Ramos (cell line): ENCODE measurements at regions not wholly inside any gene's neighbourhood (a gene's known extent, or its start where the extent isn't known, plus 50 kb on each side); places are given as distances from the start of the nearest gene placed in this dataset.

ENCODE experiments used
- in situ Hi-C: fragments of 300-500 bp; cut with MboI; formaldehyde crosslinking; loops from one replicate; pipeline ENCODE4 v1.14.3; 2022; ENCODE audit warnings: low sequenced_read_pairs; ENCODE audit not compliant: unreplicated experiment

DNA sequence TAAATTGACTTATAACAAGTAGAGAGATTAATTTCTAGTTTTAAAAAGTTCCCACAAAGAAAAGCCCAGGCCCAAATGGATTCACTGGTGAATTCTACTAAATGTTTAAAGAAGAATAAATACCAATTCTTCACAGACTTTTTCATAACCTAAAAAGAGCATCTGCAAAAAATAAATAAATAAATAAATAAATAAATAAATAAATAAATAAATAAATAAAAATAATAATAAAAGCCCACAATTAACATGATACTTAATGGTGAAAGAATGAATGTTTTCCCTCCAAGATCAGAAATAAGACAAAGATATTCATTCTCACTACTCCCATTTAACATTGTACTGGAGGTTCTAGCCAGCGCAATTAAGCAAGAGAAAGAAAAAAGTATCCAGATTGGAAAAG, 97.6 kb upstream of the KAZN start:
- in situ Hi-C loops = no loop called here

DNA sequence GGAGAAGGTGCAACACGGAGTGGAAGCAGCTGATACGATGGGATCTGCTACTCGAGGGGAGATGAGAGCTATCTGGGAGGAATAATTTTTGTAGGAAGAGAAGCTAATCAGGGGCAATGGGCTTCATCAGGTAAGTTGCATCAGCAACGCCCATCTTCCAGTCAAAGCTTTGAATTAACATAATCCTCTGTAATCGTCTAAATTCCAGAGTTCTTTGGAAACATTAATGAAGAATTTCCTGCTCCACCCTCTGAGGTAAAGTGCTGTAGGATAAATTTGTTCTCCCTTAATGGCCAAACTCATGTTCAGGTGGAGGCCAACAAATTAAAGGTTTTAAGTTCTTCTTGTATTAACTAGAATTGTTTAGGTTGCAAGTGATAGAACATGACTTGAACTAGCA, 94.0 kb upstream of the KAZN start:
- in situ Hi-C loops = no loop called here

- in situ Hi-C loops = no loop called here
Measured at GRCh38 chr1:14506471-14507255, 91.8 kb upstream of the KAZN start.

DNA sequence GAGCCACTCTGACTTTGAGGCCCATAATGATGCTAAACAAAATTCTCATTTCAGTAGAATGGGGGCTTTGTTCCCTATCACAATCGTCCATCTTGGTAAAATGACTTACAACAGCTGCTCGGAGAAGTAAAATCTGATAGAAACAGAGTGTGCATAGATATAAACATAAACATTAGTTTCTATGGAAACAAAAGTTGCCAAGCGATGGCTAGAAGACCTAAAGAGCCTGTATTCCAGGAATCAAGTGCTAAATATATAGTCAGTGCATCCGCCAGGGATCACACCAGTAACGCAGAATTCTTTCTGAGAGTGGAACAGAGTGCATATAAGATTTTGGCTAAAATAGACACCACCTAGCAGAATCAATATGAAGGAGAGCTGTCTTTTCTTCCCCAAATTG, 91.2 kb upstream of the KAZN start:
- in situ Hi-C loops = no loop called here

- in situ Hi-C loops = no loop called here
Measured at GRCh38 chr1:14508613-14509012, 89.9 kb upstream of the KAZN start.

DNA sequence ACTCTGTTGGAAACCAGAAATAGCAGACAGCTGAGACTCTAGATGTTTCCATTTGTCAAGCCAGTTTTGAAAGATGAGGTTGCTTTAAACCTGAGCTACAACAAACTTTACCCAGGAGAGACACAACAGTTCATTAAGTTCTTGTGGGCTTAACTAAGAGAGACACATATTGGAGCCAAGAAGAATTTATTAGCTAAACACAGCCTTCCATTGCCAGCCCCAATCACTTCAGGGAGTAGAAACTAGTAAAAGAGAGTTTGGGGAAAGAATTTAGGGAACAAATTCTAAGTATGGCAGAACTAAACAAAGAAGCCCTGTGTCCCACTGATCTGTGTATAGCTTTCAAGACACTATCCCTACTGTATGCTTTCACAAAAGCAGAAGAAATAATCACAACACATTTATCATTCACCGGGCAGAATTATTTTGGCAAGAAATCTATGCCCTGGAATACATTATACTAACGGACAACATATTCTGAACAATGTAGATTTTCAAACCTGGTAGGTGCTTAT, 87.3 kb upstream of the KAZN start:
- in situ Hi-C loops = no loop called here

GRCh38 chr1:14511796-14512585, 86.5 kb upstream of the KAZN start:
- in situ Hi-C loops = no loop called here

DNA sequence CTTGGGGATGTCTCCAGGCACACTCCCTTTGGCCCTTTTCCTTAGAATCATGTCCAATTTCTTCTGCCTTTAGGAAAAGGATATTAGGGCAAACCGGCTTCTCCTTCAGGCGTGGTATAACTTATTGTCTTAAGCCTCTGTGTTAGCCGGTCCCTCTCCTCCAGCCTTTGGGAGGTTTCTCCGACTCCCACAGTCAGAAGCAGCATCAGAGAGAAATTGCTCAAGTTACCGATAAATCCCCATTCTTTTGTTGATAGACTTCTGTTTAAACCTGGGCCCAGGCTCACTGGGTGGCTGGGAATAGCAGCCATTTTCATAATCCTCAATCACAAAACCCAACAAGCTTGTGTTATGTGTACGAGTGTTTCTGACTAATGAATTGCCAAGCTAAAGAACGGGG, 85.4 kb upstream of the KAZN start:
- in situ Hi-C loops = no loop called here

- in situ Hi-C loops = no loop called here
Measured at GRCh38 chr1:14514739-14515138, 83.7 kb upstream of the KAZN start.

DNA sequence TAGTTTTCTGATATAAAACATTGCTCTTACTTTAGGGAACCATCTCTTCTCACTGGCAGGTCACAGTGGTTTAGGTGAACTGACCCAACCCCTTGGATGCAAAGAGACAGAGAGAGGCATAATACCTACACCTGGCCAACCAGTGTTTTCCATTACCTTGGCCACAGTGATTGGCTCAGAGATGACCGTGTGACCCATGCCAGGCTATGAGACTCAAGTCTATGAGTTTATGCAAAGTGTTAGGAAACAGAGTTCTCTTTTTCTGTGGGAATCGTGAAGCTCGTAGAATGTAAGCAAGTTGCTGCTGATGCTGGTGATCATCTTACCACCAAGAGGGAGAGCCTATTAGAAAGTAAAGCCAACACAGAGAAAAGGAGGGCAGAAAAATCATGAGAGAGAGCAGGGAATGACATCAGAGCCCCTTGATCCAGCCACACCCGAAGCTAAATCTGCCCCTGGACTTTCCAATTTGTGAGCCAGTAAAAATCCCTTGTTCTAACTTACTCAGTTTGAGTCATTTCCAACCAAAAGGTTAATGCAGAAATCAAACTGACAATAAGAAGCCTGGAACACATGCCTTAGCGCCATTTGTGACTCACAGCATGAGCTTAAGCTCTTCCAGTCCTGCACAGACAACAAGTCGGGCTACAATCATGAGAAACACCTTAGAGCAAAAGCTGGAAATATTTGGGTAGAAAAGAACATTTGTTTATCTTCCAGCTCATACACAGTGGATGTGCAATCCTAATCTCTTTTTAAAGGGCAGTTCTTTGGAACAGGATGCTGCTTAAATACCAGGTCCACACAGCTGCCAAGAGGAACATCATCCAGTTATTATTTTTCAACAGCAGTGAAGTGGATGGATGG, 81.3 kb upstream of the KAZN start:
- in situ Hi-C loops = no loop called here

DNA sequence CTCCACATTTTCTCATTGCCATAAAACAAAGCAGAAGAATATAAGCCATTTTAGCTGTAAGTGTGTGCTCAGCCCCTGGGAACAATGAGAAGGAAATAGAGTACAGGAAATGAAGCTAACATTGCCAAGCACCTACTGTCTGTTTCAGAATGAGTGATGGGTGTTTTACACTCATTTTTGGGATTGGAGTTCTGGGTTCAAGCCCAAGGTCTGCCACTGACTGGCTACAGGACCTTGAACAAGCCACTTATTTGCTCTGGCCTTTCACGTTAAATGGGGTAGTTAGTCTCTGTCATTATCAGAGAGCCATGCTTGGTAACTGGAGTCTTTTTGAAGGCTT, 80.7 kb upstream of the KAZN start:
- in situ Hi-C loops = no loop called here

DNA sequence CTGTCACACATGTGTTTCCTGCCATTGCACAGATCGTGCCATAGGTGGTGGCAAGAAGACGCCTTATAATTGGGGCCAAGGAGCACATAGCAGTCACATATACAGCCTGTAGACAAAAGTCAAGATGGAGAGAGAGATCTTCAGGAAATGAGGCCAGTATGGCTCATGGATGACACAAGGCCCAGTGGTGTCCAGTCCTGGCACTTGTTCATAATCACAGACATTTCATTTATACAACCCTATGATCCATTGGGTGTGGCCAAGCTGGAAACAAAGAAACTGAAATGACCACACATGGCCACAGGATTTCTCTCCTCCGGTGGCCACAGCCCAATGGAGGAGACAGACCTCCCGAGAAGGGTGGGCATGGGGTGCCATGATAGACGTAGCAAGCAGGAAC, 78.5 kb upstream of the KAZN start:
- in situ Hi-C loops = no loop called here

DNA sequence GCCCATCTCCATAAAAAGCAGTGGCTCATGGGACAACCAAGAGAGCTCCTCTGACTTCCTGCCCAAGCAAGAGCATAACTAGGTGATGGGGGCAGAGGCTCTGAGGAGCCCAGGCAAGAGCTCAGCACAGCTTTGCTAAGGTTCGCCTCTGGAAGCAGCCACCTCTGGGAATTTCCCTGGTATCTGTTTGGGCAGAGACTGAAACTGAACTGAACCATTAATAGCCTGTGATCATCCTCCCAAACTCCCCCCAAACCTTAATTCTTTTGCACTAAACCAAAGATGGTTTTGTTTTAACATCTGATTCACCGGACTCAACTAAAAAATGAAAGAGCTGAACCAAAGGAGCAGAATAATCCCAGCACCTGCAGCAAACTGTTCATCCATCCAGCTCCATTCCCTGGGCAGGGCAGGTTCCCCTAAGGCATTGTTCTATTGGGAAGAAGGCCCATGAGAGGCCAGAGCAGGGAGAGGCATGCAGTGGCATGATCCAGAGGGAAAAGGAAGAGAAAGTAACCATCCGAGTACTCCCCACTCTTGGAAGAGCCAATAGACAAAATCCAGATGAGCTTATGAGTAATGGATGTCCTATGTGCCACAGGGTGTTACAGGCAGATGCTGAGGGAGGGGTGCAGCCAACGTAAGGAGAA, 77.8 kb upstream of the KAZN start:
- in situ Hi-C loops = no loop called here

- in situ Hi-C loops = no loop called here
Measured at GRCh38 chr1:14521622-14522021, 76.9 kb upstream of the KAZN start.

DNA sequence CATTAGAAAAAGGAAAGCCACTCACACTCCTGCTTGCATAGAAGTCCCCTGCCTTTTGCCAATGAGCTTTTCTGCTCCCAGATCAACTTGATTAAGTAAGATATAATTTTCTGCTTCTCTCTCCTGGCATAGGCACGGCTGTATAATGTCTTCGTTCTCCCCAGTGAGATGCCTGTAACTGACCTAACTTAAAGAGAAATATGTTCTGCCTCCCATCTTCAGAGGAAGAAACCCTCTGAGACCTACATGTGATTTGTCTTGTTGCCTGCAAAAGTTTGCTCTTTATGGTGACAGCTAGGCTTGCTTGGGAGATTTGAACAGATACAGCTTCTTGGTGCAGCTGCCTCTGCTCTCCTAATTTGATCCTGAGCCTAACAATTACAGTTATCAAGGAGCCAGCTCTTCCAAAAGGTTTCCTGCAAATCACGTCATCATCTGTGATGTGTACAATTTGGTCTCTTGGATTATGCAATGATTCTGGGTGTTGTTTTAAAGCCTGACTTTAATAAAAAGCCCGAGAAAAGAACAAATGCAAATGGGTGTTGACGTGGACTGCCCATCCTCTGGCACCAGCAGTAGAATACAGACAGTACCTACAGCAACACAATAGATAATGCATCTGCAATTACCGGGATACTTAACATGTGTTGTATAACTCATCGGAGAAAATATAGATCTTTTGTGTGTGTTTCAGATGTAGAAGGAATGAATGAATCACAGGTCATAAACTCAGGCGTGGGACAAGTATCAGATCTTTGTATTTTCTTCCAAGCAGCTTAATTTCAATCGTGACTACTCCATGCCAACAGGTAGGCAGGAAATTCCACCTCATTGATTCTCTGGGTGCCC, 76.2 kb upstream of the KAZN start:
- in situ Hi-C loops = no loop called here

GRCh38 chr1:14522926-14523241, 75.6 kb upstream of the KAZN start:
- in situ Hi-C loops = no loop called here

- in situ Hi-C loops = no loop called here
Measured at GRCh38 chr1:14524826-14525636, 73.5 kb upstream of the KAZN start.

GRCh38 chr1:14529475-14529874, 69.0 kb upstream of the KAZN start:
- in situ Hi-C loops = no loop called here

- in situ Hi-C loops = no loop called here
Measured at GRCh38 chr1:14531519-14531918, 67.0 kb upstream of the KAZN start.
